GM10266 (cell line): ENCODE measurements at regions not wholly inside any gene's neighbourhood (a gene's known extent, or its start where the extent isn't known, plus 50 kb on each side); places are given as distances from the start of the nearest gene placed in this dataset.

Experiments
- DNase-seq: peaks from one replicate; pipeline ENCODE4 v3.0.0; 2012; ENCODE audit errors: extremely low spot score
- TF ChIP-seq, protein P1 (sequence below): IDR thresholded peaks from 2 replicates; pipeline ENCODE4 v1.5.1; 2012; ENCODE audit warnings: mild to moderate bottlenecking, low read depth; ENCODE audit not compliant: control insufficient read depth, insufficient read depth; ENCODE audit errors: missing control alignments

DNA sequence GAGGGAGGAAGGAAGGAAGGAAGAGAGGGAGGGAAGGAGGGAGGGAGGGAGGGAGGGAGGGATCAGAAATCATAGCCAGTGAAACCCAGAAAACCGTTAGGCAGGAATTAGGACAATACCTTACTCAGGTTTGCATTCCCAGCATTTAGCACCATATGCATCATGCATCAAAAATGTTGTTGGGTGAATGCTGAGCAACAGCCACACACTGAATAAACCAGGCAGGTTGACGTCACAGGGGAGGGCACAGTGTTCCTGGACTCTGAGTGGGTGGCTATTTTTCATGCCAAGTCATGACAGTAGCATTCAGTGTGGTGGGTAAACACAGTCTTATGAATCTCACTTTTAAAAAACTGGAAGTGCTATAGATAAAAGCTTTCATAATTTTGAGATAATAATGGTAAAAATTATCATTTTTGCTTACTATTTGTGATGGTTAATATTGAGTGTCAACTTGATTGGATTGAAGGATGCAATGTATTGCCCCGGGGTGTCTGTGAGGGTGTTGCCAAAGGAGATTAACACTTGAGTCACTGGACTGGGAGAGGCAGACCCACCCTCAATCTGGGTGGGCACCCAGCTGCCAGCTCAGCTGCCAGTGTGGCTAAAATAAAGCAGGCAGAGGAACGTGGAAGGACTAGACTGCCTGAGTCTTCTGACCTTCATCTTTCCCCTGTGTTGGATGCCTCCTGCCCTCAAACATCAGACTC lies 199.1 kb upstream of the PRKCQ start:
- no peak for DNase-seq

DNA sequence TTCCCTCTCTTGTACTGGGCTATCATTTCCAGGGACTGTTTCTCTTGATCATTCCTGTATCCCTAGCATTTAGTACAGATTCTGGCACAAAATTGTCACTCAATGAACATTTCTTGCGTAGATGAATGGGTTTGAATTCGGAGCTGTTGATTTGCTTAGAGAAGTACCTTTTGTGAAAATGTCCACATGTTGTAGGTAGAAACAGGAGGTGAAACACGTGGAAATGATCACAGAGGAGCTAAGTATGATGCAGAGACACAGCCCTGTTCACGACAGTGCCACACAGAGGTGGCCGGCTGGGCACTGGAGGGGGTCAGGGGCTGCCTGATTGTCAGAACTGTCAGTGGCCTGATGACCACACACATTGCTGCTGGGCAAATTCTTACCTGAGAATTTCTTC lies 196.1 kb upstream of the PRKCQ start:
- DNase-seq = no peak
- TF ChIP-seq, protein P1, sequence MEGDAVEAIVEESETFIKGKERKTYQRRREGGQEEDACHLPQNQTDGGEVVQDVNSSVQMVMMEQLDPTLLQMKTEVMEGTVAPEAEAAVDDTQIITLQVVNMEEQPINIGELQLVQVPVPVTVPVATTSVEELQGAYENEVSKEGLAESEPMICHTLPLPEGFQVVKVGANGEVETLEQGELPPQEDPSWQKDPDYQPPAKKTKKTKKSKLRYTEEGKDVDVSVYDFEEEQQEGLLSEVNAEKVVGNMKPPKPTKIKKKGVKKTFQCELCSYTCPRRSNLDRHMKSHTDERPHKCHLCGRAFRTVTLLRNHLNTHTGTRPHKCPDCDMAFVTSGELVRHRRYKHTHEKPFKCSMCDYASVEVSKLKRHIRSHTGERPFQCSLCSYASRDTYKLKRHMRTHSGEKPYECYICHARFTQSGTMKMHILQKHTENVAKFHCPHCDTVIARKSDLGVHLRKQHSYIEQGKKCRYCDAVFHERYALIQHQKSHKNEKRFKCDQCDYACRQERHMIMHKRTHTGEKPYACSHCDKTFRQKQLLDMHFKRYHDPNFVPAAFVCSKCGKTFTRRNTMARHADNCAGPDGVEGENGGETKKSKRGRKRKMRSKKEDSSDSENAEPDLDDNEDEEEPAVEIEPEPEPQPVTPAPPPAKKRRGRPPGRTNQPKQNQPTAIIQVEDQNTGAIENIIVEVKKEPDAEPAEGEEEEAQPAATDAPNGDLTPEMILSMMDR = no peak

More for the DNA sequence above, 199.1 kb upstream of the PRKCQ start:
- TF ChIP-seq, protein P1 = no peak

DNA sequence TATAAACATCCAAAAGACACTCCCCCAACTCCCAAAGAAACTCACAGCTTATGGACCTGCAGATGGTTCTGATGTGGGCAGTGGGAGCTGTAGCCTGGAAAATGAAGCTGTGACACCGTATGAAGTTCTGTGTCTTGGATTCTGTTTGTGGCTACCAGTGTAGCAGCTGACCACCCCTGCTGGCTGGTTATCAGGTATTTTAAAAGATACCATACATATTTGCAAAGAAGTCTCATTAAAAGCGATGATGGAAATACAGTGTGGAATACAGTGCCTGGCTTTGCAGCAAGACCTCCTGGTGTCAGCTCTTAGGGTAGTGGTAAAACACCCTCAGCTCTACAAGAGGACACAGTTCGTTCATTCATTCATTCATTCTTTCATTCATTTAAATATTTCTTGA lies 194.3 kb upstream of the PRKCQ start:
- no peak for DNase-seq
- TF ChIP-seq, protein P1 = no peak

DNA sequence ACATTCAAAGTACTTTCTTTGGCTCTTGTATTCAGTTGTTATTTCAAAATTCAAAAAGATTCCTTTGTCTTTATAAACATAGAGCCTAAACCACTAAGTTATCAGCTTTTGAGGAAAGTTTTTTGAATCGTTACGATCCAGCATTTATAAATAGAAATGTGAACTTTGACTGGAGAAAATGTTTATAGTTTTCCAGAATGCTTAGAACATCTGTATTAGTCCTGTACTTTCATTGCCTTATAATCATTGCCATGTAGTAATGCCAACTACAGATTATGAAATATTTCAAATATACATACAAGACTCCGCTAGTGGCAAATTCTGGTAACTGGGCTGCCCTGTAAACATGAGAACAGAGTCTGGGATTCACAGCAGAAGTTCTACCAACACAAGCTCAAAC lies 191.3 kb upstream of the PRKCQ start:
- no peak for DNase-seq
- TF ChIP-seq, protein P1 = no peak

DNA sequence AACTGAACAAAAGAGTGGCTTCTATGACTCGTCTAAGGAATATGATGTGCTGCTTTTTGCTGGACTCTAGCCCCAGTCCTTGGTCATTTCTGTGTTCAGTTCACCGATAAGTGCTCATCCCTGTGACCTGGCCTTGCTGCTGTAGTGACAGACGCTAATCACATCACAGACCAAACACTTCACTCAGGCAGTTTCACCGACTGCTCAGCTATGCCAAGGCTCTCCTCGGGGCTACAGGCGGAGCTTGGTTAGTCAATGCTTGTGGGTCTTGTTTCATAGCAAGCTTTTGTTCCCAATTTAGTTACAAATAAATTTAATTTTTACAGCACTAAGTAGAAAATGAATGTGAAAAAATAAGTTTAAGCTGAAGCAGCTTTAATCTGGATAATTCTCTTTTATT lies 190.8 kb upstream of the PRKCQ start:
- TF ChIP-seq, protein P1 = no peak
- no peak for DNase-seq

DNA sequence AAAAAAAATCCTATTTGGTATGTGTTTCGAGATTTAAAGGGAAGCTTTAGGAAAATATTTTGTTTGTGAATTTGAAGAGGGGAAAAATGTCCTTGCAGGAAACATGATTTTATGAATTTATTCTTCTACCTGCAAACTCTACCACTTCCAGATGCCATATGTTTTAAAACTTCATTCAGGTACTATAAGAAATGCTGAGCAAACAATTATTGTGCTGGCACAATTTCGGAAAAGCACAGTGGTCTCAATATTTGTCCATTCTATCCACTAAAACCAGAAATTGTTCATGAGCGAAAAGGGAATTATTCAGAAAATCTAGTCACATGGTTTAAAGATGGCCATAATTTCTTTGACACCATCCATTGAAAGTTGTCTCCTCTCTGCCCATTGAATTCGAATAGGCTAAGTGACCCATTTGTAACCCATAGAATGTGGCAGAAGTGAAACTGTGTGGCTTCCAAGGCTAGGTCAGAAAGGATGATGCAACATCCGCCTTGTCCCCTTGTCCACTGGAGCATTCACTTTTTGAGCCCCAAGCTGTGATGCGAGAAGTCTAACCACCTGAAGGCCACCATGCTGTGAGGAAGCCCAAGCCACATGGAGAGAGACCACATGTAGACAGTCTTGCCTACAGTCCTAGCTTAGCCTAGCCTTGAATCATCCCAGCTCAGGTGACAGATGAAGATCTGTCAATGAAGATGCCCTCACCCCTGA lies 189.8 kb upstream of the PRKCQ start:
- no peak for DNase-seq
- TF ChIP-seq, protein P1 = no peak

DNA sequence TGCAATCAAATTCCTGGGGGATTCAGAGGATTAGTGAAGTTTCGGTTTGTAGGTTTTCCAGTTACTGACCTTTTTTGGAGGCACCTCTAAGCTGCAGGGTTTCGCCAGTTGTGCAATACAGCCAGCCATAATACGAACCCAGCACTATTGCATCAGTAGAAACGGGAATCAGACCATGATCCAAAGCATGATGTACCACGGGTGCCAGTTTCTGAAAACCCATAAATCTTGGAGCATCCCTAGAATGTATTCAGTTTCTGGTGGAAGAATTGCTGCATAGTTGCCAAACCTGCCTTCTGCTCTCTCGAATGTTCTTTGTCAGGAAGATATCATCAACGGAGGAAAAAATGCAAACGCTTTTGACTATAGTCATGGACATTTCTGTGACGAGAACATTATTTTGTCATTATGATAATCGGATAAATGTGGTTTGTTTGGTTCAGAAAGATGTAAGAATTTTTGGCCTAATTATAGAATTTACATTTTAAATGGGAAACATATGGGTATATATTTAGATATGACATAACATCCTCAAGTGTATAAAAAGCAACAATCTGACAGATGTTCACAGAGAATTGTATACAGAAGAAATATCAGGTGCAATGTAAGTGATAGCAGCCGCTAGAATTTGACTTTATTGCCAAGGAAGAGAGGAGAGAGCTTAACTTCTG lies 186.2 kb upstream of the PRKCQ start:
- DNase-seq = no peak
- TF ChIP-seq, protein P1 = no peak
